ENCODE measurements at regions not wholly inside any gene's neighbourhood (a gene's known extent, or its start where the extent isn't known, plus 50 kb on each side); places are given as distances from the start of the nearest gene placed in this dataset.
"Not testable (repeated sequence)": the region's sequence is repeated elsewhere in the genome, so short reads cannot be mapped to it uniquely, and the experiment has no call there.

DNA sequence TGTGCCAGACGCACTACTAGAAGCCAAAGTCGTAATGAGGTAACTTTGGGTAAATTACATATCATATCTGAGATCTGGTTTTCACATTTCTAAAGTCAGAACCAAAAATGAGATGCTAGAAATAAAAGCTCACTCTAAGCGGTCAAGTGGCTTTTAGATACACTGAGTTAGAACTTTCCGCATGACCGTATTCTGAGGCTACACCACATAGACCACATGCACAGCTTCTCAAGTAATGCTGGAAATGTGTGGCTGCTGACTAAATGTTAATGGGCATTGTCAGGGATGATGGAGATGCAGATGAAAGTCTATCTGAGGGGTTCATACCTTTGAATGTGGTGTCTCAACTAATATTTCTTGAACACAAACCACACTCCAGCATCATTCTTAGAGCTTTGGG lies 316.8 kb downstream of the ANAPC1 start:
- not testable (repeated sequence) for TF ChIP-seq CTCF (IDR thresholded peaks at IDR 0.05; ENCODE audit: low read depth, low read length); POLR2A (IDR thresholded peaks at IDR 0.05; ENCODE audit: extremely low read depth, insufficient read length)
